IMR-90 (cell line): ENCODE measurements at regions not wholly inside any gene's neighbourhood (a gene's known extent, or its start where the extent isn't known, plus 50 kb on each side); places are given as distances from the start of the nearest gene placed in this dataset.

Source experiments
- ATAC-seq: fragments of 200-7000 bp; cut with Tn5 transposase; 2 replicates; pipeline ENCODE4 v1.9.1; 2020; ENCODE audit warnings: low read depth, mild to moderate bottlenecking, moderate library complexity
- BruUV-seq: library from RNA; stranded (reverse); fragments of 400-500 nt; replicated peaks from 2 replicates; lab custom pipeline; 2021; lab: Mats Ljungman, UMichigan
- CTCF ChIA-PET: fragments of 300-600 bp; formaldehyde crosslinking; extraction: SDS; loops from one replicate; lab custom pipeline; 2021; ENCODE audit warnings: antibody characterized with exemption; lab: Yijun Ruan, JAX
- POLR2A ChIA-PET: fragments of 300-600 bp; sonication (Branson Sonifier 250); formaldehyde crosslinking; loops from one replicate; lab custom pipeline; 2022; ENCODE audit warnings: antibody characterized with exemption; ENCODE audit not compliant: unreplicated experiment; lab: Charles Lee
- DNase-seq: peaks from one replicate; pipeline ENCODE4 v3.0.0; 2013
- H2AFZ ChIP-seq: replicated peaks from 2 replicates; pipeline ENCODE3; 2013; ENCODE audit warnings: low read length, mild to moderate bottlenecking; ENCODE audit not compliant: poor library complexity
- H2AK5ac ChIP-seq: 2 replicates; pipeline ENCODE4 v1.6.1; 2013; ENCODE audit warnings: low read depth, low read length, inconsistent platforms
- H2AK9ac ChIP-seq: replicated peaks from 2 replicates; pipeline ENCODE3; 2013; ENCODE audit warnings: mild to moderate bottlenecking, low read depth, low read length, moderate library complexity; ENCODE audit not compliant: poor library complexity
- H2BK120ac ChIP-seq: 2 replicates; pipeline ENCODE4 v1.6.1; 2013; ENCODE audit warnings: low read depth, low read length, inconsistent platforms
- H2BK15ac ChIP-seq: 3 replicates; pipeline ENCODE4 v1.6.1; 2013; ENCODE audit warnings: low read depth, low read length, inconsistent platforms
- H2BK20ac ChIP-seq: 2 replicates; pipeline ENCODE4 v1.6.1; 2013; ENCODE audit warnings: low read depth, mild to moderate bottlenecking, inconsistent platforms, low read length, moderate library complexity
- H2BK5ac ChIP-seq: 2 replicates; pipeline ENCODE4 v1.6.1; 2013; ENCODE audit warnings: mild to moderate bottlenecking, low read depth, low read length, inconsistent platforms; ENCODE audit not compliant: poor library complexity, severe bottlenecking
- H3K14ac ChIP-seq: replicated peaks from 2 replicates; pipeline ENCODE4 v1.6.1; 2013; ENCODE audit warnings: low read depth, low read length, inconsistent platforms
- H3K18ac ChIP-seq: 2 replicates; pipeline ENCODE4 v1.6.1; 2013; ENCODE audit warnings: low read depth, low read length, control low read depth
- H3K23ac ChIP-seq: 2 replicates; pipeline ENCODE4 v1.6.1; 2013; ENCODE audit warnings: low read depth, low read length, inconsistent platforms
- H3K27ac ChIP-seq: 2 replicates; pipeline ENCODE4 v1.5.1; 2013; ENCODE audit warnings: mild to moderate bottlenecking, control low read depth, low read length; ENCODE audit not compliant: insufficient read depth
- H3K27me3 ChIP-seq: 2 replicates; pipeline ENCODE4 v1.6.1; 2013; ENCODE audit warnings: low read length; ENCODE audit not compliant: control insufficient read depth, insufficient read depth
- H3K36me3 ChIP-seq: 2 replicates; pipeline ENCODE4 v1.6.1; 2013; ENCODE audit warnings: low read length, mixed read lengths; ENCODE audit not compliant: control insufficient read depth, insufficient read depth
- H3K4ac ChIP-seq: 2 replicates; pipeline ENCODE4 v1.6.1; 2013; ENCODE audit warnings: low read depth, low read length, inconsistent platforms
- H3K4me1 ChIP-seq: 2 replicates; pipeline ENCODE4 v1.6.1; 2013; ENCODE audit warnings: low read length, mixed read lengths; ENCODE audit not compliant: control insufficient read depth, insufficient read depth
- H3K4me2 ChIP-seq: 2 replicates; pipeline ENCODE4 v1.6.1; 2013; ENCODE audit warnings: low read depth, mild to moderate bottlenecking, control low read depth, low read length, moderate library complexity
- H3K4me3 ChIP-seq: 2 replicates; pipeline ENCODE4 v1.5.1; 2013; ENCODE audit warnings: low read depth, mild to moderate bottlenecking, control low read depth, low read length, moderate library complexity; ENCODE audit not compliant: insufficient read depth
- H3K56ac ChIP-seq: 2 replicates; pipeline ENCODE4 v1.6.1; 2013; ENCODE audit warnings: low read length, inconsistent platforms; ENCODE audit not compliant: insufficient read depth; ENCODE audit errors: extremely low read depth
- H3K79me1 ChIP-seq, 2 experiments: 2 replicates each; pipeline ENCODE4 v1.6.1; 2013; ENCODE audit warnings: low read length in 2 of 2, inconsistent platforms in 1 of 2, low read depth in 1 of 2
- H3K9ac ChIP-seq: 2 replicates; pipeline ENCODE4 v1.6.1; 2013; ENCODE audit warnings: low read depth, low read length, control low read depth
- H3K9me1 ChIP-seq: 2 replicates; pipeline ENCODE4 v1.6.1; 2013; ENCODE audit warnings: low read length, inconsistent platforms; ENCODE audit not compliant: insufficient read depth
- H3K9me3 ChIP-seq: 2 replicates; pipeline ENCODE4 v1.6.1; 2013; ENCODE audit warnings: low read length; ENCODE audit not compliant: control insufficient read depth, insufficient read depth
- H4K20me1 ChIP-seq: 2 replicates; pipeline ENCODE4 v1.6.1; 2013; ENCODE audit warnings: low read length, inconsistent platforms; ENCODE audit not compliant: insufficient read depth
- H4K5ac ChIP-seq: 2 replicates; pipeline ENCODE4 v1.6.1; 2013; ENCODE audit warnings: mild to moderate bottlenecking, low read depth, low read length, control low read depth
- H4K8ac ChIP-seq, 2 experiments: 2 replicates each; pipeline ENCODE4 v1.6.1; 2013; ENCODE audit warnings: low read depth in 2 of 2, low read length in 2 of 2, control low read depth in 1 of 2, inconsistent platforms in 1 of 2
- H4K91ac ChIP-seq: 2 replicates; pipeline ENCODE4 v1.6.1; 2013; ENCODE audit warnings: low read depth, low read length, inconsistent platforms; ENCODE audit not compliant: insufficient read depth
- BHLHE40 ChIP-seq: fragments of 150-350 bp; IDR thresholded peaks from 2 replicates; pipeline ENCODE4 v1.6.1; 2016; ENCODE audit warnings: mild to moderate bottlenecking, low read depth, low read length
- CEBPB ChIP-seq: IDR thresholded peaks from 2 replicates; pipeline ENCODE4 v1.6.1; 2012; ENCODE audit warnings: low read depth, low read length, improper control_type of control experiment
- CHD1 ChIP-seq: IDR thresholded peaks from 2 replicates; pipeline ENCODE4 v1.6.1; 2012; ENCODE audit warnings: low read depth, low read length, improper control_type of control experiment
- CTCF ChIP-seq: conservative IDR thresholded peaks from 2 replicates; pipeline ENCODE4 v1.5.1; 2012; ENCODE audit warnings: mild to moderate bottlenecking, low read depth, low read length, improper control_type of control experiment
- ELK1 ChIP-seq: fragments of 150-350 bp; IDR thresholded peaks from 2 replicates; pipeline ENCODE4 v1.6.1; 2016; ENCODE audit warnings: low read depth, mild to moderate bottlenecking, low read length, moderate library complexity, borderline replicate concordance
- FOS ChIP-seq: fragments of 150-350 bp; IDR thresholded peaks from 2 replicates; pipeline ENCODE4 v1.6.1; 2016; ENCODE audit warnings: low read depth, low read length
- MAFK ChIP-seq: IDR thresholded peaks from 2 replicates; pipeline ENCODE4 v1.6.1; 2012; ENCODE audit warnings: low read depth, low read length, improper control_type of control experiment
- MAZ ChIP-seq: IDR thresholded peaks from 2 replicates; pipeline ENCODE4 v1.6.1; 2012; ENCODE audit warnings: low read depth, mild to moderate bottlenecking, low read length, improper control_type of control experiment, moderate library complexity, borderline replicate concordance
- MXI1 ChIP-seq: IDR thresholded peaks from 2 replicates; pipeline ENCODE4 v1.6.1; 2012; ENCODE audit warnings: low read depth, mild to moderate bottlenecking, low read length, moderate library complexity, borderline replicate concordance
- NFE2L2 ChIP-seq: fragments of 150-350 bp; IDR thresholded peaks from 2 replicates; pipeline ENCODE4 v1.6.1; 2016; ENCODE audit warnings: low read depth, mild to moderate bottlenecking, low read length
- POLR2A ChIP-seq: IDR thresholded peaks from 2 replicates; pipeline ENCODE4 v1.6.1; 2012; ENCODE audit warnings: mild to moderate bottlenecking, low read depth, low read length
- RAD21 ChIP-seq: IDR thresholded peaks from 2 replicates; pipeline ENCODE4 v1.6.1; 2012; ENCODE audit warnings: low read length, improper control_type of control experiment
- RCOR1 ChIP-seq: IDR thresholded peaks from 2 replicates; pipeline ENCODE4 v1.6.1; 2012; ENCODE audit warnings: mild to moderate bottlenecking, low read length, improper control_type of control experiment; ENCODE audit not compliant: insufficient replicate concordance
- RFX5 ChIP-seq: IDR thresholded peaks from 2 replicates; pipeline ENCODE4 v1.8.0; 2012; ENCODE audit warnings: low read depth, mild to moderate bottlenecking, low read length, moderate library complexity
- SMC3 ChIP-seq: fragments of 150-350 bp; IDR thresholded peaks from 2 replicates; pipeline ENCODE4 v1.6.1; 2016; ENCODE audit warnings: low read depth, mild to moderate bottlenecking, antibody characterized with exemption, low read length, moderate library complexity
- USF2 ChIP-seq: fragments of 150-350 bp; IDR thresholded peaks from 2 replicates; pipeline ENCODE4 v1.6.1; 2017; ENCODE audit warnings: mild to moderate bottlenecking, antibody characterized with exemption, low read length, low read depth
- WGBS, 2 experiments: methylation state at CpG; one replicate each; pipeline versions ENCODE4 v1.1.5 to v1.1.7; 2013; ENCODE audit warnings: missing lambda C conversion rate in 2 of 2; ENCODE audit not compliant: insufficient read length in 1 of 2; ENCODE audit errors: extremely low coverage in 2 of 2; 5-methylcytosine and 5-hydroxymethylcytosine counted together
- dilution Hi-C: fragments of 300-500 bp; cut with HindIII; formaldehyde crosslinking; loops from one replicate; pipeline ENCODE4 v1.14.3; 2018; ENCODE audit warnings: low sequenced_read_pairs; ENCODE audit not compliant: unreplicated experiment
- in situ Hi-C: fragments of 300-500 bp; cut with MboI; formaldehyde crosslinking; loops from 3 replicates; pipeline ENCODE4 v1.14.3; 2019; ENCODE audit warnings: low sequenced_read_pairs, inconsistent platforms, mixed read lengths
- intact Hi-C: fragments of 100-400 bp; cut with micrococcal nuclease; formaldehyde crosslinking; loops from 2 replicates; pipeline ENCODE4 v1.10.0; 2022

GRCh38 chr16:80305410-80305809 lies 235.4 kb upstream of the DYNLRB2 start:
- WGBS, 2 experiments = no CpG with 5 or more reads among the region's 2 CpGs
- no peak overlapping the region for H2BK20ac ChIP-seq
- POLR2A ChIA-PET = no interaction called here
- no peak overlapping the region for H3K4ac ChIP-seq
- CTCF ChIA-PET = no interaction called here
- no peak overlapping the region for H4K5ac ChIP-seq
- no peak overlapping the region for H2BK120ac ChIP-seq
- H3K27me3 ChIP-seq = no peaks in the 10 kb centered on the region
- no peak overlapping the region for H3K18ac ChIP-seq
- in situ Hi-C loops (no loop called here), intact Hi-C loops (loop anchor here (10.0 kb wide), 1 partner anchor 111 kb away; no protein-coding TSS in a partner anchor), dilution Hi-C loops (no loop called here)
- H2AK5ac ChIP-seq = no peak overlapping the region
- H3K56ac ChIP-seq = no peak overlapping the region
- H3K79me1 ChIP-seq = no peaks in the 10 kb centered on the region
- no peak overlapping the region for H4K8ac ChIP-seq
- H3K9me1 ChIP-seq = peaks cover under 1% of the 10 kb centered on the region; the same call in 1 of the 2 replicates
- H3K23ac ChIP-seq = no peak overlapping the region
- no peak overlapping the region for H2AK9ac ChIP-seq
- H3K4me2 ChIP-seq = no peak overlapping the region
- no peak overlapping the region for H4K91ac ChIP-seq
- no peak overlapping the region for H3K27ac ChIP-seq
- ATAC-seq = no peak
- no peak overlapping the region for H3K9ac ChIP-seq
- H3K36me3 ChIP-seq = no peaks in the 10 kb centered on the region
- no peak overlapping the region for H2BK15ac ChIP-seq
- no peak overlapping the region for H2BK5ac ChIP-seq
- DNase-seq = no peak
- no peak overlapping the region for H3K4me3 ChIP-seq
- H4K20me1 ChIP-seq = no peaks in the 10 kb centered on the region
- no peaks in the 10 kb centered on the region for H3K9me3 ChIP-seq
- BruUV-seq = no TSS peak
- no peak overlapping the region for H2AFZ ChIP-seq
- no peak overlapping the region for H3K14ac ChIP-seq
- no peak for TF ChIP-seq CTCF
- TF ChIP-seq RFX5 = no peak
- TF ChIP-seq POLR2A = no peak
- no peak for TF ChIP-seq ELK1
- TF ChIP-seq SMC3 = no peak
- no peak for TF ChIP-seq RCOR1
- TF ChIP-seq MXI1 = no peak
- no peak for TF ChIP-seq FOS
- TF ChIP-seq MAZ = no peak
- TF ChIP-seq RAD21 = no peak
- no peak for TF ChIP-seq MAFK
- no peak for TF ChIP-seq CEBPB
- TF ChIP-seq NFE2L2 = no peak
- no peak for TF ChIP-seq USF2
- no peak for TF ChIP-seq CHD1
- no peak for TF ChIP-seq BHLHE40
- peaks cover 7% of the 10 kb centered on the region for H3K4me1 ChIP-seq
